Activated CD4-positive, alpha-beta T cell treated with anti-CD3 and anti-CD28 coated beads for 24 hours (primary cell): ENCODE measurements at regions not wholly inside any gene's neighbourhood (a gene's known extent, or its start where the extent isn't known, plus 50 kb on each side); places are given as distances from the start of the nearest gene placed in this dataset.

Source experiments
- DNase-seq, 2 donors: peaks; one replicate each; pipeline ENCODE4 v3.0.0-alpha.2; 2020; ENCODE audit warnings: low read depth in 2 of 2

DNA sequence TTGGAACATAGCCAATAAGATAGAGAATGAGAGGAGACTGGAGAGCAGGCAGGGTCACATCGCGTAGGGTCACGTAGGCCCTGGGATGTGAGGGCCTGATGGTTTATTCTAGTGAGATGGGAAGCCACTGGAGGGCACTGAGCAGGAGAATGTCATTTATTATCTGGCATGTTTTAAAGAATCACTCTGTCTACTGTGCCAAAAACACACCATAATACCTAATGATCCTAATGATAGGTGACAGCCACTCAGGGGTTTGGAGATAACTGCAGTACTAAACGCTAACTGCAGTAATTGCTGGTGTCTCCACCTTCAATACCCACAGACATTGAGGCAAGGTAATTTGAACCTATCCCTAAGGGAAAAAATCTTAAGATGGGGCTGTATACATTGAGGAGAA, 185.4 kb downstream of the TTLL7 start:
- DNase-seq = no peak

DNA sequence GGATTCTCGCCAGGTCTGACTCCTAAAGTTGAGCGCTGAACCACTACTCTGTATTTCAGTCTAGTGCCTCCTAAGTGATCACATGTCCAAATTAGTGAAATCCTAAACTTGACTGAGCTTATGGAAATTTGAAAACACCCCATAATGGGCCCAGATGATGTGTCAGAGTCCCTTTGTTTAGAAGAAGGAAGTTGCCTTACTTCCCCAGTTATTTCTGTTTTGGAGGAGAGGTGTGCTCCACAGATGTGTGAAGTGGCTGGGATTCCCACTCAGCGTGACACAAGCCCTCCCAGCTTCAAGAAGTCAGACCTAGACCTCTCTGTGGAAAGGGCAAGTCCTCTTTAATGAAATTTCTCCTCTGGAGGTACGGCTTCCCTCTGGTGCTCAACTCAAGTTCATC, 188.8 kb downstream of the TTLL7 start:
- no peak for DNase-seq

- no peak for DNase-seq
These were observed 190.4 kb downstream of the TTLL7 start for GRCh38 chr1:83808536-83808935.

DNA sequence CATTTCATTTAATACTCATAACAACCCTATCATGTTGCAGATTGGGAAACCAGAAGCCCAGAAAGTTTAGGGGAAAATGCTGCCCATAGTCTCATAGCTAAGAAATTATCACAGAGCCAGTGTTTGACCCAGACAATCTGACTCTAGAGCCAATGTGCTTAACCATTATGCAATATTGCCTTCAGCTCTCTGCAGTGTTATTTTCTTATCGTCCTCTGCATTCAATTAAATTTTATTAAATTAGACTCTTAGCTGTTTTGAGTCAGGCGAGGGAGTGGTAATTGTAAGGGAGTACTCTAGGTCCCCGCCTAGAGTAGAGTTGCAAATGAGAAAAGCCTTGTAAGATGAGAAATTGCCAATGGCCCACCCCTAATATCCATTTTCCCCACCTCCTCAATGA, 191.1 kb downstream of the TTLL7 start:
- no peak for DNase-seq

DNA sequence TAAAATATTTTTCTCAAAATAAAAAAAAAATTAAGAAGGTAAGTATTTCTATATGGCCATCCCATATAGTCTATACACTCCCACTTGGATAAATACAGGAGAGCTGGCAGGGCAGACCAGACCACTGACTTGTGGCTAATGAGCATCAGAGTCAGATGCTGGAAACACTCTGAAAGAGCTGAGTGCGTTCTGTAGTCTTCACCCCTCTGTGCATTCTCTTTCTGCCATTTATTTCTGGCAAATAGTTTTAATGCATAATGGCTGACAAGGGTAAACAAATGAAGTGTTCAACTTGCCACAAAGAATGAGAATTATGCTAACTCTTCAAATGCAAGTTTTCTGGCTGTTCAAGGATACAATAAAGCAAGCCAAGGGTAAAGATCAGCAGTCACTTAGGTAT, 191.7 kb downstream of the TTLL7 start:
- DNase-seq = no peak

- DNase-seq = no peak
These were observed 193.0 kb downstream of the TTLL7 start for GRCh38 chr1:83805921-83806320.

DNA sequence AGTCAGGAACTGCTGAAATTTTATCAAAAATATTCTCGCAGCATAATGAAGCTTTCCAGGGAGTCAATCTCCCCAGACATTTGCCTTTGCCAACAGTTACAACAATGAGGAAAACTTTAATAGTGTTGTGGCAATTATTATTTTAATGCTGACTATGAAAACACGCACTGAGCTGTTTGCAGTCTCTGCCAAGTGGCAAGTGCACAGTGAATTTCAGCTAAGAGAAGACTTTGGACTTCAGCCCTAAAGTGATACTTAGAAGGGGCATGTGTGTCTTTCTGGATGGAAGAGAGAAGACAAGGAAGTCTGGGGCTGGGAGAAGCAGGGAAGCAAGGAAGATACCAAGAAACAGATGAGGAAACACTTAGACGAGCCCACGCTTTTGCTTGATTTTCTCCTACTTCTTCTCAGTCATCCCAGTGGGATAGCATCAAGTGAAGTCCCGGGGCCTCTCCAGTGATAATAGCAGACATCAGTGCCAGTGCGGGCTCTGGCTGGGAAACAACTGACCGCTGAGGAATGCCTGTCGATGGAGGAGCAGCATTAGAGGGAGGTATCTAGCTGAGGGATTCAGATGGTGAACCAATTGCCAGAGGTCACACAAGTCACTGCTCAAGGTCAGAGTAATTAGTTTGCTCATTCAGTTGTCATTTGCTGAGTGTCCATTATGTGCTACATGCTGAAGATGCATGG, 196.3 kb downstream of the TTLL7 start:
- no peak for DNase-seq

DNA sequence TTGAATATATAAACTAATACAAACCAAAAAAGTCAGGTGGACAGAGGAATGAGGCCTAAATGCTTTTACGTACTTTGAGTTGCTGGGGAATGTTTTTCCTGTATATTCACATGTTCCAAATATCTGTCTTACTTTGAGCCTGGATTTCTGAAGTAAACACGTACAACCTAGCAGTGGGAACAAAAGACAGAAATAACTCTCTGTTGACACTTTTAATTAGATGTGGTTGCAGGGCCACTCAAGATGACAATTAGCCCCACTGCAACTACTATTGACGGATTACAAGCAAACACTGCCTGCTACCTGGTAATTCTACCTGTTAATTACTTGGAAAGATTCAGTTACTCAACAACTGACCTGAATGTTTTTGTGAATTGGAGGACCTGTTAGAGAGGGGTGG, 196.9 kb downstream of the TTLL7 start:
- no peak for DNase-seq

DNA sequence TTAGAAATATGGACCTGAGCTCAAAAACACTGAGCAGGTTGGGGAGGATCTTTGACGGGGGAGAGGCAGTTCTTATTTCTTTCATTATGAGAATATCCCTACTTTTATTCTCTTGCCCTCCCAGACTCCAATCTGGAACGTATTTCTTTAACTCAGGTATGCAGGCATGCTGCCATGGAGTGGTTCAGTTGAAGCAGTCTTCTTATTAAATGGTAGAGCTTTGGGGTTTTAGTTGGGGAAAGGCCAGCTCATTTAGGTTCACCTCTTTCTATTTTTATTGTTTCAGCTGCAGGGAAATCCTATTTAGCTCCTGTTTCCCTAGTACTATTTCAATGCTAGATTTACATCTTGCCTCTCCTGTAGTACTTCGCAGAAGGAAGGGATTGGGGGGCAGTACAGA, 198.9 kb downstream of the TTLL7 start:
- no peak for DNase-seq

GRCh38 chr1:83799594-83799993, 199.3 kb downstream of the TTLL7 start:
- no peak for DNase-seq

DNA sequence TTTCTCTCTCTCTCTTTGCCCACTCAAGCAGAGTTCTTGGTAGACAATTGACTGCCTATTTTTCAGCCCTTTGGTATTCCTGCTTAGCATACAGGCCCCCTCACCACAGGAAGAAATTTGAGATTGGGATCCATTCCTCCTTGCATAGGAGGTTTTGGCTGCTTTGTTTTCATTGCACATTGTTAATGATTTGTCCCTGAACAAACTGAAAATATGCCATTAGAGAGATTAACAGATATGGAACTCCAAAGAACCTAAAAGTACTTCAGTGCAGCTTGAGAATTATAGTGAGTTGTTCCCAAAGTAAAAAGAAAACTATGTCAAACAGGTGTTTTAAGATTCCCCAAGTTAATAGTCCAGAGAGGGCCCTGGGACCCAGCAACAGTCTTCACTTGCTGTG, 200.0 kb downstream of the TTLL7 start:
- no peak for DNase-seq

DNA sequence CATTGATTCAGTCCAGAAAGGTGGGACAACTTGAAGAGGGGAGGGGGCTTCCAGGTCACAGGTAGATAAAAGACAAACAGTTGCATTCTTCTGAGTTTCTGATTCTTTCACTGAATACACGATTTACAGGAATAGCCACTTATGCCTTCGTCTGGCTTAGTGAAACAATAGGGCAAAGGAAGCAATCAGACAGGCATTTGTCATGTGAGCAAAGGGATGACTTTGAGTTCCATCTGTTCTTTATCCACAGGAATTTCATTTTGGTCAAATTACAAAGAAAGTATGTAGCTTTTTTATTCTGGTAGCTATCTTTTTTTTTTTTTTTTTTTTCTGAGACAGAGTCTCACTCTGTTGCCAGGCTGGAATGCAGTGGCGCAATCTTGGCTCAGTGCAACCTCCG, 202.5 kb downstream of the TTLL7 start:
- no peak for DNase-seq

DNA sequence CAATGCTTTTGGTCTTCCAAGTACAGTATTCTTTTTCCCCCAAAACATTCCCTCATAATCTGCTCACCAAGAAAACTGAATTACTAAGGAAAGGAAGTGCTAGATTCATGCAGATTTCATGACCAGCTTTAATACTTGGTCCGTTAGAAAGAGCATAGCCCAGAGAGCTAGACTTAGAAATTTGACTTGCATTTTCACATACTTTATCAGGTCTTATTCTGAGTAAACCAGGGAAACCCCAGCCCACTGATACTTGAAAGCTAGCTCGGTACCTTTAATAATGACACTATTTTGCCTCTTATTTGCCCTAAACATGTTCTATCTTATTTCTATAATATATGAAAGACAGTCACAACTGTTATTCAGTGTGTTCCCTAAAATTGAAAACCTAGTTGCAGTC, 204.5 kb downstream of the TTLL7 start:
- no peak for DNase-seq

- no peak for DNase-seq
These were observed 207.0 kb downstream of the TTLL7 start for GRCh38 chr1:83791821-83792437.

DNA sequence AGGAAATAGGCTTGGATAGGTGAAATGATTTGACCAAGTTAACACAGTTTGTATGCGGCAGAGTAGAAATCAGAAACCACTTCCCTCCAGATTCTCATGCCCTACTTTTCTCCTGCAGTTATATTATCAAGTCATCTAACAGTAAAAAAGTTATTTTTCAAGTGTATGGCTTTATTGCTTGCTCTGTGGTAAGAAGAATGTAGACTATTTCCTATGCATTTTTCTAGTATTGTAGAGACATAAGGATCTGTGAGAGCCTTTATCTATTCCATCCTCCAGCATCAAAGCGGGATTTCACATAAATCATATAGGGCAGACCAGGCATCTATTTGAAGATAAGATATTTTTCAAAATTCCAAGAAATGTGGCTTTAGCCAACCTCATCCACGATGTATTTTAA, 208.5 kb downstream of the TTLL7 start:
- no peak for DNase-seq

DNA sequence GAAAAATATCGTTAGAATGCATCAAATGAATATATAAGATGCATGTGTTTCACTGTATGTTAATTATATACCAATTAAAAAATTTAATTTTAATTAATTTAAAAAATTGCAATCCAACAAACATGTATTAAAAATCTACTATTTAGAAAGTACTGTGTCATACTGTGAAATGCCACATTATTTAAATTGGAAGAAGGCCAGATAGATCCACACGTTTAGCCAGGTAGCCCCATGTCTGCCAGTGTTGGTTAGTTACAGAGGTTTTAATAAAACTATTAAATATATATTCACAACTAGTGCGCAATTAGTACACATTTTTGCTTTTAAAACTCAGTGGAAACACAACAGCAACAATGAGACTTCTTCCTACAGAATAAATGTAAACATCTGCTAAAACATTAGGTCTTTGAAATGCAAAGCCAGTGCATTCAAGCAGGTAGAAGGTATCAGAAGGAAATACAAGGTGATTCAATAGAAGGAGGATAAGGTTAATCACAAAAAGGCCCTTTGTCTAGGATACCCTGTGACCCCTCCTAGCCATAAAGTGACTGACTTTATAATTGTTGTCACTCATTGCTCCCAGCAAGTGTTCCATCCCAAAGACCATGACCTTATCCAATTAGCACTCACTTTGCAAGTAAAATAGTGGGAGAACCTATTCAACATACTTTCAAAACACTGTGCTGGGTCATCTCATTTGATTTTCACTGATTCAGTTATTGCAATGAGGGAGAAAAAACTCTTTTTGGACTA, 211.5 kb downstream of the TTLL7 start:
- DNase-seq = no peak

DNA sequence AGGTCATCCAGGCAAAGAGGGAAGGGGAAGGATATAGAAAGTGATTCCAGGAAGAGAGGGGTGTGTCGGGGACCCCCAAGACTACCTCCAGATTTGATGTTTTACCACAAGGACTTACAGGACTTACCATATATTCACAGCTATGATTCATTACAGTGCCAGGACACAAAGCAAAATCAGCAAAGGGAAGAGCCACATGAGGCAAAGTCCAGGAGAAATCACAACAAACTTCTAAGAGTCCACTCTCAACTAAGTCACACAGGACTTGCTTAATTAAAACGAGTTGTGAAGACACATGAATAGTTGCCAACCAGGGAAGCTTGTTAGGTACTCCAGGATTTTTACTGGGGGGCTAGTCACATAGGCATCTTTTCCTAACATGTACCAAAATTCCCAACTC, 217.3 kb downstream of the TTLL7 start:
- no peak for DNase-seq

DNA sequence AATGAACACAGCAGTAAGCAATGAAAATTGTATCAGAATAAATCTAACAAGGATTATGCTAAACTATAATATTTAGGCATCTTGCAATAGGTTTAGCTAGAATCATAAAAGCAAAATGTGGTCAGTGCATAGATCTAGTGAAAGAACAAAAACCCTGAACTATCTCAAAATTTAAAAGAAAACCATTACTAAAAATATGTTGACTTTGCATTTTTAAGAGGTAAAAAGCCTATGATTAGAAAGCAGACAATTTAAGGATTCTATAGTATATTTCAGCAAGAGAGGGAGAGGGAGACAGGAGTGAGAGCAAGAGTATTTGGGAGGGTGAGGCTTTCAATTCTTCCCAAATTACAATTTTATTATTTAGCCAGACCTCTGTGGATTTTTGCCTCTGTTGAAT, 219.4 kb downstream of the TTLL7 start:
- no peak for DNase-seq

GRCh38 chr1:83777758-83778101, 221.2 kb downstream of the TTLL7 start:
- DNase-seq = no peak

- no peak for DNase-seq
These were observed 221.8 kb downstream of the TTLL7 start for GRCh38 chr1:83776913-83777757.

DNA sequence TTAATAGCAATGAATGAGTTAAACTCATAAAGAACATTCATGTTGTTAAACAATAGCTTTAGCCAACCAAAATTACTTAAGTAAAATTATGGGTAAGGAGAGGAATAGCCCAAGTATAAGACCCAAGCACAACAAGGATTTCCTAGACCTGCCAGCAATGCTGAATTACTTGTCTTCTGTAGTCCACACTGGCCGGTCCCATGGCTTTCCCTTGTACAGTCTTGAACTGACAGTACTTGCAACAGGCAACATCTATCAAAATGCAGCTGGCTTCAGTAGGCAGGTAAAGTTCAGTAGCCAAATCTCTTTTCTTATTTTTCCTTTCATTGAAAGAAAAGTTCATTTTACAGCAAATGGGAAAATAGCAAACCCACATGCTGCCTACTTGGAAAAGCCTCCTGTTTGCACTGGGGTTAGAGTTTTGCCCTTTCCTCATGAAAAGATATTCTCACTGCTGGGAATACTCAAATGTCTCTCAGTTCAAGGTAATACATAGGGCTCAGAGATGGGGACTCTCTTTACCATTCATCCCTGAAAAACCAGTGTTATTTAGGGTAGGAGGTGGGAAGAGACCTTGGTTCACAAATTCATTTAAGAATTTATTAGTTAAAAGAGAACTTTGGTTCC, 222.8 kb downstream of the TTLL7 start:
- no peak for DNase-seq

GRCh38 chr1:83773059-83773458, 225.9 kb downstream of the TTLL7 start:
- no peak for DNase-seq
